ENCODE measurements at regions not wholly inside any gene's neighbourhood (a gene's known extent, or its start where the extent isn't known, plus 50 kb on each side); places are given as distances from the start of the nearest gene placed in this dataset.

GRCh38 chr2:78782196-78782595 lies 243.3 kb upstream of the REG3G start:
- no peaks in the 10 kb centered on the region for H3K4me1 Mint-ChIP-seq
- POLR2A ChIA-PET: no interaction called here
- TF ChIP-seq, protein P1, sequence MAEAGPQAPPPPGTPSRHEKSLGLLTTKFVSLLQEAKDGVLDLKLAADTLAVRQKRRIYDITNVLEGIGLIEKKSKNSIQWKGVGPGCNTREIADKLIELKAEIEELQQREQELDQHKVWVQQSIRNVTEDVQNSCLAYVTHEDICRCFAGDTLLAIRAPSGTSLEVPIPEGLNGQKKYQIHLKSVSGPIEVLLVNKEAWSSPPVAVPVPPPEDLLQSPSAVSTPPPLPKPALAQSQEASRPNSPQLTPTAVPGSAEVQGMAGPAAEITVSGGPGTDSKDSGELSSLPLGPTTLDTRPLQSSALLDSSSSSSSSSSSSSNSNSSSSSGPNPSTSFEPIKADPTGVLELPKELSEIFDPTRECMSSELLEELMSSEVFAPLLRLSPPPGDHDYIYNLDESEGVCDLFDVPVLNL (CRISPR knock-in tag; IDR thresholded peaks at IDR 0.05; ENCODE audit: borderline replicate concordance, low read depth): no peak
- TF ChIP-seq FOXJ3 (CRISPR knock-in tag; IDR thresholded peaks at IDR 0.05; ENCODE audit: borderline replicate concordance) (no peak), MLX (CRISPR knock-in tag; IDR thresholded peaks at IDR 0.05) (no peak), JAZF1 (CRISPR knock-in tag; IDR thresholded peaks at IDR 0.05) (no peak), ETV6 (CRISPR knock-in tag; IDR thresholded peaks at IDR 0.05) (no peak), TCF7 (CRISPR knock-in tag; IDR thresholded peaks at IDR 0.05; ENCODE audit: low read depth) (no peak), NR1H2 (CRISPR knock-in tag; IDR thresholded peaks at IDR 0.05) (no peak), IRF2 (CRISPR knock-in tag; IDR thresholded peaks at IDR 0.05; ENCODE audit: borderline replicate concordance, low read depth) (no peak), ZBTB43 (CRISPR knock-in tag; IDR thresholded peaks at IDR 0.05) (no peak), CBFB (CRISPR knock-in tag; IDR thresholded peaks at IDR 0.05; ENCODE audit: low read depth) (no peak)
- no peaks in the 10 kb centered on the region for H3K27me3 Mint-ChIP-seq (ENCODE audit: low read depth)
- ATAC-seq: no peak
- peaks cover 14% of the 10 kb centered on the region for H3K9me3 Mint-ChIP-seq
- no peak overlapping the region for H3K4me3 Mint-ChIP-seq
- no peak overlapping the region for H3K27ac Mint-ChIP-seq
- CTCF ChIA-PET: no interaction called here
- peaks cover 11% of the 10 kb centered on the region for H3K36me3 Mint-ChIP-seq
- DNase-seq (ENCODE audit: low spot score): no peak

DNA sequence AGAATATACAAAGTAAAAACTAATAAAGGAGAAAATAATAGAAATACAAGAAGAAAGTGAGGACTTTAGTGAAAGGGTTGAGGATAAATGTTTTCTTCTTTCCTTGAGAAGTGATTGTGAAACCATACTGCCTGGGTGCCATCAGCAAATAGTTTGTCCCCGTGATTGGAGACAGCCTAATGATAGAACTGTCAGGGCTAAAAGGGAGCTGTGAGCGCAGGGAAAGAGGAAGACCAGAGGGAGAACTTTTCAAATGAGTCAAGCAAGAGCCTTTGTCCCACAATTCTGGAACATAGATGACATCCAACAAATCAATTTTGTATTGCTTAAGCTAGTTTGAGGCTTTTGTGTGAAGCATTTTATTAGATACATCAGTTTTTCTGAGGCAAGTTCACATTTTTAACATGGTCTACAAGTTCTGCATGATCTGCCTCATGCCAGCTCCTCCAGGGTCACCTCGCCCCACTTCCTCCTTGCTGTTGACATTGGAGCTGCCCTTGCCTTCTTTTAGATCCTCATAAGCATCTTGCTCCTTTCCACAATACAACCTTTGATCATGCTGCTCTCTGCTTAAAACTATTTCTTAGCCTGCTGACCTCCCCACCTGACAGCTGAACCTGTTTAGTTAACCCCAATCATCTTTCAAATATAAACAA lies 213.4 kb upstream of the REG3G start:
- DNase-seq (ENCODE audit: low spot score) (no peak), ATAC-seq (no peak)
- Mint-ChIP-seq H3K36me3 (no peaks in the 10 kb centered on the region), H3K9me3 (0 out of 2 replicates have a peak, but pooled peaks cover 3% of the 10 kb centered on the region), H3K27ac (no peak overlapping the region), H3K4me1 (peaks cover 6% of the 10 kb centered on the region; the same call in 1 of the 2 replicates), H3K27me3 (ENCODE audit: low read depth) (peaks cover 2% of the 10 kb centered on the region; the same call in 1 of the 2 replicates), H3K4me3 (no peak overlapping the region)
- CTCF ChIA-PET: no interaction called here
- no peak for TF ChIP-seq FOXP4 (CRISPR knock-in tag; IDR thresholded peaks at IDR 0.05)
- TF ChIP-seq JUN (CRISPR knock-in tag; IDR thresholded peaks at IDR 0.05): no peak
- no peak for TF ChIP-seq NR3C1 (CRISPR knock-in tag; conservative IDR thresholded peaks at IDR 0.05; ENCODE audit: low read depth)
- TF ChIP-seq TCF7 (CRISPR knock-in tag; IDR thresholded peaks at IDR 0.05; ENCODE audit: low read depth): no peak
- TF ChIP-seq ARID4B (CRISPR knock-in tag; IDR thresholded peaks at IDR 0.05; ENCODE audit: borderline replicate concordance): no peak
- no peak for TF ChIP-seq KAT7 (CRISPR knock-in tag; IDR thresholded peaks at IDR 0.05; ENCODE audit: borderline replicate concordance)
- no peak for TF ChIP-seq GABPB1 (CRISPR knock-in tag; IDR thresholded peaks at IDR 0.05)
- POLR2A ChIA-PET: no interaction called here
